Neural cell (in vitro differentiated cells): ENCODE measurements at regions not wholly inside any gene's neighbourhood (a gene's known extent, or its start where the extent isn't known, plus 50 kb on each side); places are given as distances from the start of the nearest gene placed in this dataset.

Source experiments
- CTCF ChIP-seq: fragments of 450-650 bp; IDR thresholded peaks from 2 replicates; pipeline ENCODE4 v1.5.1; 2014; ENCODE audit warnings: antibody characterized with exemption, mild to moderate bottlenecking, moderate library complexity; ENCODE audit not compliant: poor library complexity, severe bottlenecking
- EP300 ChIP-seq: fragments of 450-650 bp; conservative IDR thresholded peaks from 2 replicates; pipeline ENCODE4 v1.6.1; 2014; ENCODE audit warnings: antibody characterized with exemption, mild to moderate bottlenecking, moderate library complexity; ENCODE audit not compliant: poor library complexity, severe bottlenecking
- EZH2 ChIP-seq: fragments of 200-600, 300-800 bp; shearing (Covaris generic), sonication (generic); IDR thresholded peaks from 2 replicates; pipeline ENCODE4 v1.6.1; 2014; ENCODE audit warnings: antibody characterized with exemption, low read length, borderline replicate concordance, mild to moderate bottlenecking; ENCODE audit not compliant: insufficient read depth, poor library complexity, severe bottlenecking
- SMC3 ChIP-seq: fragments of 450-650 bp; conservative IDR thresholded peaks from 2 replicates; pipeline ENCODE4 v1.6.1; 2014; ENCODE audit warnings: antibody characterized with exemption, mild to moderate bottlenecking, moderate library complexity; ENCODE audit not compliant: poor library complexity
- TF ChIP-seq, protein P1 (sequence below): IDR thresholded peaks from 2 replicates; pipeline ENCODE4 v1.6.1; 2012; ENCODE audit warnings: borderline replicate concordance

GRCh38 chr5:125041798-125042197, 295.4 kb upstream of the ZNF608 start:
- TF ChIP-seq CTCF, result no peak
- TF ChIP-seq SMC3, result no peak
- no peak for TF ChIP-seq EP300
- TF ChIP-seq, protein P1, sequence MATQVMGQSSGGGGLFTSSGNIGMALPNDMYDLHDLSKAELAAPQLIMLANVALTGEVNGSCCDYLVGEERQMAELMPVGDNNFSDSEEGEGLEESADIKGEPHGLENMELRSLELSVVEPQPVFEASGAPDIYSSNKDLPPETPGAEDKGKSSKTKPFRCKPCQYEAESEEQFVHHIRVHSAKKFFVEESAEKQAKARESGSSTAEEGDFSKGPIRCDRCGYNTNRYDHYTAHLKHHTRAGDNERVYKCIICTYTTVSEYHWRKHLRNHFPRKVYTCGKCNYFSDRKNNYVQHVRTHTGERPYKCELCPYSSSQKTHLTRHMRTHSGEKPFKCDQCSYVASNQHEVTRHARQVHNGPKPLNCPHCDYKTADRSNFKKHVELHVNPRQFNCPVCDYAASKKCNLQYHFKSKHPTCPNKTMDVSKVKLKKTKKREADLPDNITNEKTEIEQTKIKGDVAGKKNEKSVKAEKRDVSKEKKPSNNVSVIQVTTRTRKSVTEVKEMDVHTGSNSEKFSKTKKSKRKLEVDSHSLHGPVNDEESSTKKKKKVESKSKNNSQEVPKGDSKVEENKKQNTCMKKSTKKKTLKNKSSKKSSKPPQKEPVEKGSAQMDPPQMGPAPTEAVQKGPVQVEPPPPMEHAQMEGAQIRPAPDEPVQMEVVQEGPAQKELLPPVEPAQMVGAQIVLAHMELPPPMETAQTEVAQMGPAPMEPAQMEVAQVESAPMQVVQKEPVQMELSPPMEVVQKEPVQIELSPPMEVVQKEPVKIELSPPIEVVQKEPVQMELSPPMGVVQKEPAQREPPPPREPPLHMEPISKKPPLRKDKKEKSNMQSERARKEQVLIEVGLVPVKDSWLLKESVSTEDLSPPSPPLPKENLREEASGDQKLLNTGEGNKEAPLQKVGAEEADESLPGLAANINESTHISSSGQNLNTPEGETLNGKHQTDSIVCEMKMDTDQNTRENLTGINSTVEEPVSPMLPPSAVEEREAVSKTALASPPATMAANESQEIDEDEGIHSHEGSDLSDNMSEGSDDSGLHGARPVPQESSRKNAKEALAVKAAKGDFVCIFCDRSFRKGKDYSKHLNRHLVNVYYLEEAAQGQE, result no peak
- no peak for TF ChIP-seq EZH2
